Eye (tissue), 1 donor: ENCODE measurements at regions not wholly inside any gene's neighbourhood (a gene's known extent, or its start where the extent isn't known, plus 50 kb on each side); places are given as distances from the start of the nearest gene placed in this dataset.
A peak's percentile ranks its signal among the peaks of the same experiment; 100 is the strongest.

Experiments used
- DNase-seq: peaks from one replicate; pipeline ENCODE4 v3.0.0-alpha.2; 2015

DNA sequence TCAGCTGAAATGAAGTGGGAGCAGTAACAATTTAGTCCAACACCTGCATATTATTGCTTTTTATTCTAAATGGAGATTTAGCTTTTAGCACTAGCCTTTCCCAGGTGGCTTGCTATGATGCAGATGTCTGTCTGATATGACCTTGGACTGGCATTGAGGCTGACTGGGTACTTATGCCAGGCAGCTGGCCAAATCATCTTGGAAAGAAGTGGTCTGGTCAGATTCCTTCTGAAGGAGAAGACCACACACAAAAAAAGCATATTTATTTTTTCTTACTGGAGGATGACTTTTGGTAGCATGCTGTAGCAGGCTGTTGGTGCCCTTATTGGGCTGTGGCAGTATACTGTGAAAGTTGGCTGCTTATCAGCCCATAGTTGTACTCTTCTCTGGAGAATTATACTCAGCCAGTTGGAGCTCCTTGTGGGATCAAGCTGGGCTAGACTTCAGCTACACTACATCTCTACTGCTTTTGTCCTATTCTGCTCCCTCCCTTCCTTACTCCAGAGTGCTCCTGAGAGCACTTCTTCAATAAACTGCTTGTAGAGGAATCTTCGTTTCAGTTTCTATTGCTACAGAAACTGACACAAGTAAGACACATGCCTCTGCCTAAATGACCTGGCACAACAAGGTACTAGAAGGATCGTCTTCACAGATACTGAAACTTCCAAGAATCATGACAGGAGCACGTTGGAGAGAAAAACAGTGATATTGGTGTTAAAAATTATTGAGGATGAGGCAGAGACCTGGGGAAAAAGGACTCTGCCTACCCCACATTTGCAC lies 196.8 kb upstream of the RPS6KA3 start:
- DNase-seq, result no peak

DNA sequence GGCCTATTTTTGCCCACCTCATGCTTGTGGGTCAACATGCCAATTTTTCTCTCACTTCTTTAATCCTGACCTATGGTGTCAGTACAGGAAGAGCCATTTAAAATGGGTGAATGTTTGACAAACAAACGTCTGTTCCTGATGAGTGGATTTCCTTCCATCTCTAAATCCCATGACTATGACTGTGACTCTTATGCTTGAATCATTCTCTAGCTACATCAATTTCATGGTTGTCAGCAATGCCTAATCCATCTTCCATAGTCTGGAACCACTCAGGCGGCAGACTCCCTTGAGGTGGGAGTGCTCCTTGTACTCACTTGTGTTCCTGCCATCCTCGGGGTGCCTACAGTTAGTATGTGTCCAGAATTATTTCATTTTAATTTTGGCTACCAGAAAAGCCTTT lies 194.9 kb upstream of the RPS6KA3 start:
- peak; percentile 73 for DNase-seq

DNA sequence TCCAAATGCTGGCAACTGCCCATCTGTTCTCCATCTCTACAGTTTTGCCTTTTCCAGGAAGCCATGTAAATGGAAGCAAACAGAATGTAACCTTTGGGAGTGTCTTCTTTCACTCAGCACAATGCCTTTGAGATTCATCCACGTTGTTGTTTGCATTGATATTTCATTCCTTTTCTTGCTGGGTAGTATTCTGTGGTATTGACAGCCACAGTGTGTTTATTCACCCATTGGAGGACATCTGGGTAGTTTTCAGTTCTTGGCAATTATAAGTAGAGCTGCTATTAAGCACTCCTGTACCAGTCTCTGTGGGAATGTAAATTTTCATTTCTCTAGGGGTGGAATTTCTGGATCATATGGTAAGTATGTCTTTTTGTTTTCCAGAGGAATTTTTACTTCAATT lies 194.3 kb upstream of the RPS6KA3 start:
- peak; percentile 29 for DNase-seq

DNA sequence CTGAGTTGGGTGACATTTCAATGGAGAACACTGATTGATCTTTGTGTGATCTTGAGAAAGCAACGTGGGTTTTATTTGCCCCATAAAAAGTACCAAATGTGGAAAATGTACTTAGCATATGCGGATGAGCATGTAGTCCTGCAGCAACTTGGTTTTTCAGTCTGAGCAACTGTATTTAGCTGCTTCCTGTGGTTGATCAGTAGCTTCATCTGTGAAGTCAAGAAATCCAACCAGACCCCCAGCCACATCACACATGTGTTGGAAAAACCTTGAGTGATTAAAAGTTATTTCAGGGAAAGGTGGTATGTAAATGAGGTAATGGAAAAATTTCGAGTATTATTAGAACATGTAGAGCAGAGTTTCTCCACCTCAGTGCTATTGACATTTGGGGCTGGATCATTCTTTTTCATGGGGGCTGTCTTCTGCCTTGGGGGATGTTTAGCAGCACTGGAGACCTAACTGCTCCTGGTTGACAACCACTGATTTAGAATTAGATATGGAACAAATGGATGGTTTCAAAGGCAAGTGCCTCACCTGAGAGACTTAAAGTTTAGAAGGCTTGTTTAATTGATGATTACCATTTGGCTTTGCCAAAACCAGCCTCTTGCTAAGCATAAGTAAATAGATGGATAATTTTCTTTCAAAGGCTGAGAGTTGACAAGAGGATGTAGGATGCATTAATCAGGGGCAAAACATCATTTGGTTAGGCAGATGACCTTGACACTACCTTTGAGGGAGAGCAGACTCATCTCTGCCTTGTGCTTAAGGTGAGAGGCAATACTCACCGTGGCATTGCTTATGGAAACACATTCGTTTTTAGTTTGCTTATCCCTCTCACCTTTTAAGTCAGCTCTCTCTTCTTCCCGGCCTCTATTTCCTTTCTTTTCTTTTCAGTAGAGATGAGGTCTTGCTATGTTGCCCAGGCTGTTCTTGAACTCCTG lies 193.0 kb upstream of the RPS6KA3 start:
- DNase-seq, result no peak

DNA sequence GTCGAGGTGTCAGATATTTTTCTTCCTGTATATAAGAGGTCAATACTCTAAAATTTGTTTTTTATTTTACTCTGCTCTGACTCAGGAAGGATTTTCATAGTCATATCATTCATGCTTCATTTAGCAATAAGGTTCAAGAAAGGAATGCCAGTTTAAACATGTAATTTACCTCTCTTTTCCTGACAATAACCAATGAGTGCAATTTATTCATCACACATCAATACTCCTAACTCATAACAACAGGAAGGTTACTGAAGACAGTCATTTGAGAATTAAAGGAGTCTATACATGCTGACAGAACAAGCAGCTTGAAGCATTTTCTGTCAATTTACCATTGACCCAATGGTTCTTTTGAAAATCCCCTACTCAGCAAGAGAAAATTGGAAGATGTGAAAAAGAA lies 190.3 kb upstream of the RPS6KA3 start:
- no peak for DNase-seq

DNA sequence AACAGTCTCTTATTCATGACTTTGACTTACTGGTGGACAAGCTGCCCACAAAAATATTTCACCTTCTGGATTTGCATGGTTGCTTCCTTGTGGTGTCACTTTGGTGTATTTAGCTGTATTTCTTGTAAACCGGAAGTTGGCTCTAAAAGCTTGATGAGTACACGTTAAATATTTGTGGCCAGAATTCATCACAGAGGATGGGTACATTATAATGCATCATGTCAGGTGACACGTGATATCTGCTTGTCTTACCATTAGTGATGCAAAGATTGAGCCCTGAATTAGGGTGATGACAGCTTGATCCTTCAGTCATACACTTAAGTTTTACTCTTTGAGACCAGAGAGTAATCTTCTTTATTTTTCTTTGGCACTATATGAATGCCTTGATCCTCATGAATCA lies 188.3 kb upstream of the RPS6KA3 start:
- no peak for DNase-seq

DNA sequence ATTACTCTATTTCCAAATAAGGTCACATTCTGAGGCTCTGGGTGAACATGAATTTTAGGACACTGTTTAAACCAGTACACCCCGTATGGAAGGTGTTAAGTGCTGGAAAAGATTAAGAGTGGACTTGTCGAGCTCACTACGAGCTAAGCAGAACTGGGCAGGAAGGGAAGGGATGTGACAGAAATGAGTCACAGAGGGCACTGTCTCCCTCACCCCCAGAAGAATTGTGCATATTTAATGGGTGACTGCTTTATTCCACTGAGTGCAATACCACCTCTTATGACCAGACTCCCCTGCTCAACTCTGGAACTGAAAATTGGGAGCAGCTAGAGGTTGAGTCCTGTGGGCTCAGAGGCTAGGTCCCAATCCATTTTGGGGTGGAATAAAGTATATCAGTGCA lies 187.4 kb upstream of the RPS6KA3 start:
- DNase-seq, result no peak

DNA sequence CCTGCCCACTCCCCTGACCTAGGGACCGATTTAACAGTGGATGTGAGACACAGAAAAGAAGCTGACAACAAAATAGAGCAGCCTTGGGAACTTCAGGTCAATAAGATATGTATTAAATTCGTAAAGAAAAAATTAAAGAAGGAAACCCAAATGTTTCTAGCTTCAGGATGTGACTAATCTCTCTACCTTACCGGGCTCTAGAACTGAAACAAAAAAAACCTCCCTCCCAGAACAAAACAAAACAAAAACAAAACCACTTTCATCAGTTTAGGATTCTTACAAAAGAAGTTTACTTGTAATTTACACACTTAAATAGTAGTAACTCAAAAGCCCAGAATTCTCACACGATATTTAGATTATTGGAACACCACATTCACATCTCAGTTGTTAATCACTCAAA lies 185.8 kb upstream of the RPS6KA3 start:
- no peak for DNase-seq

DNA sequence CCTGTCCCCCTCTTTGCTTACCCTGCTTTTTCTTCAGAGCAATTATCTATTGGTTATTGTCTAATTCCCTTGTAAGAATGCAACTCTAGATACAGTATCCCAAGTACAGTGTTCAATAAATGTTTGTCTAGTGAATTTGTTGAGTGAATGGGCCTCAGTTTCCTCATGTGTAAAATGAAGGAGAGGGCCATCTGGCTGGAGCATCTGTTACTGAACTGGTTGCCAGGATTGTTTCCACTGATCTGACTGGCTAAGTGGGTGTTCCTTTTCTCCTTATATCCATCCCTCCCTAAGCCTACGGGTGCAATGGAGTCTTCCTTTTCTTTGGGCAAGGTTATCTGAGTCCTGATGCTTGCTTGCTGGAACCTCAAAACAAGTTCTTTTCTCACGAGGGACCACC lies 185.2 kb upstream of the RPS6KA3 start:
- no peak for DNase-seq

DNA sequence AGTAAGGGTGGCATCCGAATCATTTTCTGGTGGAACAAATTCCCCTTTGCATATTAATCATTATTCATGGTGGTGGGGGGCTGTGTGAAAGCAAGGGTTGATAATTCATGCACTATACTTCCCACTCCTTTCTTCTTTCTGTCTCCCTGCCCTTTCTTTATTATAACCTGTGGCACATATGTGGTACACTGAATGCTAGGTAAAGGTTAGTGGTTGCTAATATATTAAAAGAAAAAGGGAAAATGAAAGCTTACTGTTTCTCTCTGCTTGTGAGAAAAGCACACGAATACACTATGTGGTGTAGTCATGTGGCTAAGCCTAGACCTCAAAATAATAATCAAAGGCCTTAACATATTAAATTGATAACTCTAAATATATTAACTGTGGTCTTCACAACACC lies 178.4 kb upstream of the RPS6KA3 start:
- no peak for DNase-seq

DNA sequence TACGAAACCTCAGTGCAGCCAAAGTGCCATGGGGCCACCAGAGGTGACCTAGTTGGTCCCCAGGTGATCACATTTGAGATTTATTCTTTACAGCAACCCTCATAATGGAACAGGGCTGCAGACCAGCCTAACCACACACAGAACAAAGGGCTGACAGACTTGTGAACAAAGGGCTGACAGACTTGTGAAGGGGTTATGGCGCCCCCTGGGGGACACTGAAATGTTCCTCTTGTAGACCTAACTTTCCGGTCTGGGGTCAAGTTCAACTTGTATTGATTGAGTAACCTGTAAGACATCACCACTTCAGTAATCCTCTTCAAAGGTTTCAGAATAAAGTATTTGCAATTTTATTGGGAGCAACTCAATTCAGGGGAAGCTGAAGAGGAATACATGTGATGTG lies 175.9 kb upstream of the RPS6KA3 start:
- DNase-seq, result peak; percentile 72

DNA sequence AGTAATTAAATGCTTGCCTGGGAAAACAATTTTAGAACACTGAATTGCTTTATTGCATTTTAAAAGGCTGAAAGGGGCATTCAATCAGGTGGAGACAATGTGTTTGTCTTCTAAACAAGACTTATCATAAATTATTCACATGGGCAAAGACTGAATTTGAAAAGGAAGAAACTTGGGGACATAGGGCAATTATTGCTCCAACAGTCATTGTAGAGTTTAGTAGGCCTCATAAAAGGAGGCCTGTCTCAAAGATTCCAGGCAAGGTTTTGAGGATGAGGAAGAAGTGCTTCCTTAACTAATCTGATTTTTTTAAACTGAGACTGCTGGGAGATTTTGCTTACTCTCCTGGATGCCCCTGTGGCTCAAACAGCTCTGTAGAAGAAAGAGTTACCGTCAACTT lies 174.4 kb upstream of the RPS6KA3 start:
- no peak for DNase-seq

DNA sequence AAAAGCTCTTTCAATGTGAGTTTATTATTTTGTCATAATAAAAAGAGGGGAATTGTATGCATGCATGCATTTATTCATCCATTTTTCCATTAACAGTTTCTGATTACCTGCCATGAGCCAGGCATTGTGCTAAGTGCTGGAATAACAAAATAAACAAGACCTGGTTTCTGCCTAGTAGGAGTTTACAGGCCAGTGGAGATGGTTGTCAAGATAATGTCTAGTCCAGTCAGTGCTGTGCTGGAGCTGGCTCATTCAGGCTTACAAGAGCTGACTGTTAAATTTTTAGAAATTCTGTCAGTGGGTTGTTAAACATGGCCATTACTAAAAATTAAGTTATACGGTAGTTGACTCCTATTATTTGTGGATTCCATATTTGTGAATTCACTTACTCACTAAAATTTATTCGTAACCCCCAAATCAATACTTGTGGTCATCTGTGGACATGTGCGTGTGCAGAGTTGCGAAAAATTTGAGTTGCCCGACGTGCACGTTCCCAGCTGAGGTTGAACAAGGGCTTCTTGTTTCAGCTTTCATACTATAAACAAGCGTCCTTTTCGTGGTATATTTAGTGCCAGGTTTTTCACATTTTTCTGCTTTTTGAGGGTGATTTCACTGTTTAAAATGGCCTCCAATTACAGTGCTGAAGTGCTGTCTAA lies 172.3 kb upstream of the RPS6KA3 start:
- DNase-seq, result peak; percentile 37

DNA sequence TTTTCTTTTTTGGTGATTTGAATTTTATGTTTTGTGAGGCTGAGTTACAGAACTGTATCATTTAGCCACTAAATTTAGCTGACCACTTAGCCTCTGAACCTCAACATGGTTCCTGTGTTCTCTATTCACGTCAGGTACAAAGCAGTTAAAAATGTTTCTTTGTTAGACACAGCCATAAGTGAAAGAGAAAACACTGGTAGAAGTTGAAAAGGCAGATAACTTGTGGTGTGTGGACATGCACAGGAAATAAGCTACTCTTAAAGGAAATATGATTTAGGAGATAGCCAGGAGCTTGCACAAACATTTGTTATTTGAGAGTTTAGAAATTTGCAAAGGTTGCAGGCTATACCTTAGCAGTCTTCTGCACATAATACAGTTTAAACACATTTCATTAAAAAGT lies 171.0 kb upstream of the RPS6KA3 start:
- DNase-seq, result no peak

DNA sequence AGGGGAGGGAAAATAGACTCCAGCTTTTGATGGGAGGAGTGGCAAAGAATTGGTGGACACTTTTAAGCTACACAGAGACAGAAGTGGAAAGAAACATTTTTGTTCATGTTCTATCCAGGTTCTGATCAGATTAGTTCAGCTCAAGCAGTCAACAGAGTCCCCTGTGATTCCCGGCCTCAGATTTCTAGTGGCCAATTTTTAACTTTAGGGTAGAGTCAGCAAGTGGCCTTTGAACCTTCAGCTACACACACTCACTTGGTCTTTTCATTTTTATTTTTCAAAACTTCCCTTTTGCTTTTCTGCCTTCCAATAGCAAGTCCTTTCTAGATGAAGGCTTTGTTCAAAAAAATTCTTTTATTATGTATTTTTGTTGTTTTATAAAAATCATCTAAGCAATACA lies 169.2 kb upstream of the RPS6KA3 start:
- no peak for DNase-seq

DNA sequence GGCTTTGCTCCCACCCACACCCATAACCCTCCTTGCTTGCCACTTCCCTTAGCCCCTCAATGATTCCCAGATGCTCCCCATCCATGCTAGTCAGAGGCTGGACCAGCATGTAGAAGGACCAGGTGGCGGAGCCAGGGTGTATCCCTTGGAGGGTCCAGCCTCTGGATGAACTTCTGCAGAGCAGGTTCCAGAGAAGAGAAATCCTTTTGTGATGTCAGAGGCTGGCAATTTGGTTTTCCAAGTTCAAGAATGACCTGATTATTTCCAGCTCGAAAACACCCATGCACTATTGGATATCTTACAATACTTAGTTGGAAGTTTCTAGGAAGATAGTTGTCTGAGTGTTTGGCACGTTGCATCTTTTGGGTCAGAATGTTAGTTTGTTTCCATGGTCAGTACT lies 168.3 kb upstream of the RPS6KA3 start:
- no peak for DNase-seq

DNA sequence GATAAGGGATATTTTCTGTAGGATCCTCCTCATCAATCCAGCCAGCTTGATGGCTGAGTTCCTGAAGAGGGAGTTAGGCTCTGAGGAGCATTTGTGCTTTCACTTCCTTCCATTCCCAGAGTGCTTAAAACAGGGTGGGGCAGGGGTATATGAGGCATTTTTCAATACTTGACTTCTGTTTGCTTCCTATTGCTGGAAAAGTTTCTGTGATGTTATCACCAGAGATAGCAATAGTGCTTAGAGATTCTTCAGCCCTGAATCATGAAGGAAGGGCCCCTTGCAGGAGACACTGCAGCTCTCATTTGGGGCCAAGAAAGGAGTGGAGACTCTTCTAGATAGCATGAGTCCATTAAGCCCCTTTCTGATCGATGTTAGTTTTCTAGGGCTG lies 166.7 kb upstream of the RPS6KA3 start:
- DNase-seq, result no peak

DNA sequence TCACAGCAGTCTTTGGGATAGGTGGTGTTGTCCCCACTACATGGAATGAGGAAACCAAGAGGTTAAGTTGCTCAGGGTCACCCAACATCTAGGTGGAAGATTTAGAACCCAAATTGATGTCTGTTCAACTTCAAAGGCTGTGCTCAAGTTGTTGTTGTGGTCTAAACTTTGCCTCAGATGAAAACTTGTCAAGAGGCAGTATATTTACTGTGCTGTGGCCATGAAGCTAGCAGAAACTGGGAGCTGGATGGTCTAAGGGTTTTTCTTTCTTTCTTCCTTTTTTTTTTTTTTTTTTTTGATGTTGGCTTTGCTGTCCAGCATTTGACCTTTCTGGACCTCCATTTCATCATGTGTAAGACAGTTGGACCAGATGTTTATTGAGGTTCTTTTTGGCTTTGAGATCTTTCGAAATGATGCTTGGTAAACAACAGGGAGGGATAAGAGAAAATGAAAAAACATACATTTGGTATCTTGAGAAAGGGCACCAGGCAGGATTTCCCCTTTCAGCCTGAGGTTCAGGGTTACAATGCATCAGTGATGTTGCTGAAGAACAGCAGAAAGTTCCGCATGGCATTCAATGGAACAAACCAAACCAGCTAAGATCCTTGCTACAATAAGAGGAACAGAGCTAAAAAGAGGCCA lies 166.2 kb upstream of the RPS6KA3 start:
- no peak for DNase-seq

DNA sequence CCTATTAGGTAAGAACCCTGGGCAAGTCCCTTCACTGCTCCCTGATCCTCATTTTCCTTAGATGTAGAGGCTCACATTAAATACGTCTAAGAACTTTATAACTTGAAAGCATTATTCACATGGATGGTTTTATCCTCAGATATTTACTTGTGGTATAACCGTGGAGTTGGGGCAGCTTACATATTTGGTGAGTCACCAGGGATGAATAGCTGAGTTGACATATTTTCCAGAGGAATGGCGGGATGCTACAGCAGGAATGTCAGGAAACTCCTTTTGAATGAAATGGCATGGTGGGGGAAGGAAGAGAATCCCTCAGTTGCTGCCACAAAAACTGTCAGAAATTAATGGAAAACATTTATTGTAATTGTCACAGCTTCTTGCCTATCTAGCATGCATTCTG lies 165.3 kb upstream of the RPS6KA3 start:
- no peak for DNase-seq

DNA sequence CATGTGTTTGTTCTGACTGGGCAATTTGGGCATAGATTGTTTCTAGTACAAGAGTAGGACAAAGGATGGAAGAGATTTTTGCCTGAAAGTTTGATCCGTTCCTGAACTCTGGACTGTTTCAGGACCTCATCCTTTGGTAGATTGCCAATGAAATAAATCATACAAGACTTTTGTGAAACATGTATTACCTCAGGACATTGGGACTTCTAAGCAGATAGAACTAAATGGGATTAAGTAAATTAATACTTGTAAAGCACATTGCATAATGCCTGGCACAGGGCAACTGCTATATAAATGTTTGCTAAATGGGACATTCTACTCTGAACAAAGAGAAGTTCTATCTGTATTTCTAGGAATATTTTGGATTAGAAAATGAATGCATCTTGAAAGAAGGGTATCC lies 164.8 kb upstream of the RPS6KA3 start:
- DNase-seq, result no peak

DNA sequence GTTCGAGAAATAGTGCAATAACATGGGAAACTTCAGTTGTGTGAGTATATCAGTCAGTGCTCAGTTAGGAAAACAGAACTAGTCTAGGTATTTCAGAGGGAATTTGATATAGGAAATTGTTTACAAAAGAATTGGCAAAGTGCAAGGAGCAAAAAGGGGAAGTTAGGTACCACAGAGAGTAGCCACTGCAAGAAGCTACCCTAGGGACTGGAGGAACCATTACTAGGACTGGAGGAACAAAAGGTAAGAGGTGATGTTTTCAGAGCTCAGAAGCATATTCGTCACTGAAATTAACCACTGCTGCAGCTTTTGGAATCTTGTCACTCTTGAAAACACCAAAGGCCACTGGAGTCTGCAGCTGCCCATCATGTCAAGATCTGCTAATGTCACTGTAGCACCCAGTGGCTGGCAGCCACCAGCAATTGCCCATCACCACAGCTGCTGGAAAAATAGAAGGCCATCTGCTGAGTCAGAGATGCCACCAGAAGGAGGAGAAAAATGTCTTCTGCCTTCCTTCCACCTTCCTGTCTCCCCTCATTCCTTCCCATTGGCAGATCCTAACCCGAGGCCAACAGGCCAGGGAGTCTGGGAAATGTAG lies 160.6 kb upstream of the RPS6KA3 start:
- no peak for DNase-seq

DNA sequence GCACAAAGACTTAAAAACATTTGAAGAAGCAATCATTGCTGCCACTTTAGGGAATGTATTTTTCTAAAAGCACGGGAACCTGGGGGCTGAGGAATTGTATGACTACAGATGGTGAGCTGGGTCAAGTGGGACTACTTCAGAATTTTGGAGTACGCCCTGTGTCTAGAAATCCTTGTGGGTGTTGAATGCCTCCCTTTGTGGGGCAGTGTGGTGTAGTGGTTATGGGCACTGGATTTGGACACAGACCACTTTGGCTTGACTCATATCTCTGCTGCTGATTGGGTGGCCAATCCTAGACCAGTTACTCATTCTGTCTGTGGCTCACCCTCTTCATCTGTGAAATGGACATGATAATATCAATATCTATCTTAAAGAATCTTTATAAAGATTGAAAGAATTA lies 155.0 kb upstream of the RPS6KA3 start:
- DNase-seq, result no peak

DNA sequence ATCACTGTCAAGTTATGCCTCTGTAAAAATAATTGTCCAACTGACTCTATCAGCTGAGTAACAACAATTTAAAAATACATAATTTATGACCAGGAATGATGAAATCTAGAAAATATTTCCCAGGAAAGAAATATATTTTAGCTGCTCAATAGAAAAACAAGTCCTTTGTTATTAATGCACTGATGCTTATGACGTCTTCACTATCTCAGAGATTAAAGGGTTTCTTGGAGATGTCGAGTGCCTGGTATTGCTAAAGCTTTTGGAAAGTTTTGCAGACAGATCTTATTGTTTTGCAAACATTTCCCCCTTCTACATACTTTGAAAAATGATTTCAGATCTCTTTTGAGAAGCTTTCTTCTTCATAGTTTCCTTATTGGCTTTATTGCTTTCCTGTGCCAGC lies 154.6 kb upstream of the RPS6KA3 start:
- DNase-seq, result no peak
